Lung (tissue), 11 donors: ENCODE measurements at regions not wholly inside any gene's neighbourhood (a gene's known extent, or its start where the extent isn't known, plus 50 kb on each side); places are given as distances from the start of the nearest gene placed in this dataset.

Experiments used
- ATAC-seq: fragments of 200-7000 bp; cut with Tn5 transposase; one replicate; pipeline ENCODE4 v1.9.1; 2020; ENCODE audit warnings: moderate number of reproducible peaks; ENCODE audit not compliant: insufficient read depth, low FRiP score
- DNase-seq, 3 donors: peaks; one replicate each; pipeline ENCODE4 v3.0.0-alpha.2; 2013 to 2017
- H3K27ac ChIP-seq, 2 donors: one replicate each; pipeline ENCODE4 v1.5.1; 2013; ENCODE audit warnings: mild to moderate bottlenecking in 2 of 2, moderate library complexity in 2 of 2, control low read depth in 1 of 2, inconsistent platforms in 1 of 2, low read depth in 1 of 2, low read length in 1 of 2
- H3K27me3 ChIP-seq, 3 donors: one replicate each; pipeline ENCODE4 v1.5.1; 2013; ENCODE audit warnings: low read length in 2 of 3; ENCODE audit not compliant: control insufficient read depth in 3 of 3, insufficient read depth in 3 of 3
- H3K36me3 ChIP-seq, 4 donors: one replicate each; pipeline ENCODE4 v1.5.1; 2013; ENCODE audit warnings: low read length in 4 of 4, mild to moderate bottlenecking in 1 of 4, moderate library complexity in 1 of 4; ENCODE audit not compliant: control insufficient read depth in 4 of 4, insufficient read depth in 4 of 4
- H3K4me1 ChIP-seq, 5 donors: one replicate each; pipeline ENCODE4 v1.5.1; 2013; ENCODE audit warnings: low read length in 5 of 5, mild to moderate bottlenecking in 2 of 5, moderate library complexity in 1 of 5; ENCODE audit not compliant: control insufficient read depth in 5 of 5, insufficient read depth in 5 of 5
- H3K4me3 ChIP-seq: one replicate; pipeline ENCODE4 v1.5.1; 2013; ENCODE audit warnings: mild to moderate bottlenecking, control low read depth, moderate library complexity
- H3K9ac ChIP-seq, 2 donors: one replicate each; pipeline ENCODE4 v1.5.1; 2013; ENCODE audit warnings: low read length in 2 of 2, control low read depth in 1 of 2; ENCODE audit not compliant: insufficient read depth in 1 of 2
- H3K9me3 ChIP-seq, 4 donors: one replicate each; pipeline ENCODE4 v1.5.1; 2013; ENCODE audit warnings: low read length in 3 of 4, mild to moderate bottlenecking in 1 of 4, moderate library complexity in 1 of 4; ENCODE audit not compliant: control insufficient read depth in 4 of 4, insufficient read depth in 3 of 4
- CTCF ChIP-seq: IDR thresholded peaks from 2 replicates; pipeline ENCODE4 v1.5.1; 2012; ENCODE audit warnings: mild to moderate bottlenecking; ENCODE audit errors: control extremely low read depth, extremely low read depth
- WGBS, 2 donors: extraction: QIAGEN DNeasy Blood & Tissue Kit; methylation state at CpG; one replicate each; pipeline ENCODE4 v1.1.7; 2013; 5-methylcytosine and 5-hydroxymethylcytosine counted together
- donor health status: control.
- donor health status: control.
- donor health status: Bipolar disorder and iron deficiency.
- donor health status: healthy.
- donor health status: DM: yes; HTN: yes; CAD: no.

GRCh38 chr3:150253622-150254021, 154.5 kb upstream of the TSC22D2 start:
- no peak overlapping the region for H3K27ac ChIP-seq
- no peaks in the 10 kb centered on the region for H3K36me3 ChIP-seq
- peaks cover 5 to 77% (median 34%) of the 10 kb centered on the region in 5 donors for H3K4me1 ChIP-seq
- TF ChIP-seq CTCF, result no peak
- ATAC-seq (no peak), DNase-seq (peak in 1 of 3 donors; percentile 42)
- no peaks in the 10 kb centered on the region for H3K27me3 ChIP-seq
- no peaks in the 10 kb centered on the region for H3K9me3 ChIP-seq
- H3K9ac ChIP-seq, result no peak overlapping the region
- 15 to 28% methylated on average over 3 of the region's 3 CpGs for WGBS, 2 donors
- H3K4me3 ChIP-seq, result no peak overlapping the region

GRCh38 chr3:150252462-150252861, 155.6 kb upstream of the TSC22D2 start:
- ATAC-seq (no peak), DNase-seq (peak in 1 of 3 donors; percentile 61)
- Histone ChIP-seq H3K27me3 (no peaks in the 10 kb centered on the region), H3K36me3 (no peaks in the 10 kb centered on the region), H3K4me3 (no peak overlapping the region), H3K4me1 (peaks cover 5 to 81% (median 38%) of the 10 kb centered on the region in 5 donors), H3K9ac (no peak overlapping the region), H3K27ac (no peak overlapping the region), H3K9me3 (no peaks in the 10 kb centered on the region)
- WGBS, 2 donors, result 27% methylated on average over 2 of the region's 2 CpGs
- no peak for TF ChIP-seq CTCF

GRCh38 chr3:150251187-150252062, 156.7 kb upstream of the TSC22D2 start:
- ATAC-seq (no peak), DNase-seq (peak in 2 of 3 donors; percentile 60 to 64)
- TF ChIP-seq CTCF, result no peak
- Histone ChIP-seq H3K4me1 (peaks cover 4 to 80% (median 34%) of the 10 kb centered on the region in 5 donors), H3K27ac (no peak overlapping the region), H3K4me3 (no peak overlapping the region), H3K9me3 (no peaks in the 10 kb centered on the region), H3K27me3 (no peaks in the 10 kb centered on the region), H3K9ac (no peak overlapping the region), H3K36me3 (no peaks in the 10 kb centered on the region)
- 79 to 81% methylated on average over 5 of the region's 5 CpGs for WGBS, 2 donors
